ENCODE measurements at regions not wholly inside any gene's neighbourhood (a gene's known extent, or its start where the extent isn't known, plus 50 kb on each side); places are given as distances from the start of the nearest gene placed in this dataset.

DNA sequence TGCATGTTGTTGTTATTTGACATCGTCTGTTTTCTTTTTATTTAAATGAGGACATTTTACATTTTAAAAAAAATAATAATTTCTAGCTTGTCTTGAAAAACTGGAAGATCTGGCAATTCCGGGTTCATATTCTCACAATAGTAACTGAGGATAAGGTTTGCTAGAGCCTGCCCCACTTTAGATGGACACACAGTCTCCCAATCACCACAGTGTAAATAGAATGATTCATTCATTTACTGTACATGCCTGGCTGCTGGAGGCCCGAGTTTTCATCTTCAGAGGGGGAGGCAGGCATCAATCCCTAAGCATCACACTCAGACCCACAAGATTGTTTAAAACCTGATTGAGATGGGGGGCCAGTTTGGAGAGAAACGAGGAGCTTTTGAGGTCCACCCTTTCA is 2039.7 kb upstream of the WWC1 start:
- TF ChIP-seq CTCF (IDR thresholded peaks at IDR 0.05), result no peak
- TF ChIP-seq POLR2A (IDR thresholded peaks at IDR 0.05), result no peak
